OCI-LY3 (cell line): ENCODE measurements at regions not wholly inside any gene's neighbourhood (a gene's known extent, or its start where the extent isn't known, plus 50 kb on each side); places are given as distances from the start of the nearest gene placed in this dataset.
"Not testable (repeated sequence)": the region's sequence is repeated elsewhere in the genome, so short reads cannot be mapped to it uniquely, and the experiment has no call there.

ENCODE experiments used
- H2AFZ ChIP-seq: fragments of 200-600, 300-600 bp; shearing (Covaris generic); 2 replicates; pipeline ENCODE4 v1.6.0; 2014; ENCODE audit warnings: antibody characterized with exemption, low read depth, low read length
- H3K27ac ChIP-seq: fragments of 200-600, 300-600 bp; sonication (generic); 2 replicates; pipeline ENCODE4 v1.5.1; 2014; ENCODE audit warnings: mild to moderate bottlenecking, low read length, moderate library complexity, mixed read lengths
- H3K27me3 ChIP-seq: fragments of 200-600, 300-600 bp; sonication (generic); 2 replicates; pipeline ENCODE4 v1.6.1; 2014; ENCODE audit warnings: low read depth, low read length, mixed read lengths
- H3K36me3 ChIP-seq: fragments of 200-600, 300-600 bp; sonication (generic); replicated peaks from 2 replicates; pipeline ENCODE3; 2014; ENCODE audit warnings: low read depth, low read length, mixed read lengths
- H3K4me1 ChIP-seq: fragments of 300-600, 200-600 bp; sonication (generic); 2 replicates; pipeline ENCODE4 v1.6.1; 2014; ENCODE audit warnings: low read length, mixed read lengths
- H3K4me2 ChIP-seq: fragments of 200-600, 300-600 bp; sonication (generic); 2 replicates; pipeline ENCODE4 v1.6.1; 2014; ENCODE audit warnings: low read length, mixed read lengths
- H3K4me3 ChIP-seq: fragments of 300-600, 200-600 bp; sonication (generic); 2 replicates; pipeline ENCODE4 v1.5.1; 2014; ENCODE audit warnings: antibody characterized with exemption, mild to moderate bottlenecking, low read length, moderate library complexity
- H3K79me2 ChIP-seq: fragments of 300-600, 200-600 bp; shearing (Covaris generic); 2 replicates; pipeline ENCODE4 v1.6.1; 2014; ENCODE audit warnings: mild to moderate bottlenecking, low read length, mixed read lengths
- H3K9ac ChIP-seq: fragments of 300-600, 200-600 bp; shearing (Covaris generic); 2 replicates; pipeline ENCODE4 v1.6.0; 2014; ENCODE audit warnings: mild to moderate bottlenecking, low read length, moderate library complexity
- H3K9me3 ChIP-seq: fragments of 200-600, 300-600 bp; shearing (Covaris generic); 2 replicates; pipeline ENCODE4 v1.6.1; 2014; ENCODE audit warnings: low read length, mixed read lengths; ENCODE audit not compliant: insufficient read depth
- H4K20me1 ChIP-seq: fragments of 200-600, 300-600 bp; sonication (generic); 2 replicates; pipeline ENCODE4 v1.6.1; 2016; ENCODE audit warnings: low read length, mixed read lengths; ENCODE audit not compliant: insufficient read depth

- H2AFZ ChIP-seq, H3K4me2 ChIP-seq, H4K20me1 ChIP-seq, H3K27ac ChIP-seq, H3K9ac ChIP-seq, H3K4me3 ChIP-seq, H3K9me3 ChIP-seq, H3K36me3 ChIP-seq, H3K27me3 ChIP-seq, H3K79me2 ChIP-seq, H3K4me1 ChIP-seq: not testable (repeated sequence)
These were observed 62.0 kb upstream of the ZNG1F start for GRCh38 chr9:41251101-41251500.

GRCh38 chr9:41246702-41247101 lies 57.6 kb upstream of the ZNG1F start:
- H3K4me3 ChIP-seq, H3K27me3 ChIP-seq, H3K36me3 ChIP-seq, H4K20me1 ChIP-seq, H3K27ac ChIP-seq, H3K9ac ChIP-seq, H3K4me2 ChIP-seq, H3K4me1 ChIP-seq, H3K79me2 ChIP-seq, H3K9me3 ChIP-seq, H2AFZ ChIP-seq: not testable (repeated sequence)
